Kidney capillary endothelial cell (primary cell): ENCODE measurements at regions not wholly inside any gene's neighbourhood (a gene's known extent, or its start where the extent isn't known, plus 50 kb on each side); places are given as distances from the start of the nearest gene placed in this dataset.
"Not testable (repeated sequence)": the region's sequence is repeated elsewhere in the genome, so short reads cannot be mapped to it uniquely, and the experiment has no call there.

ENCODE experiments used
- DNase-seq: peaks from one replicate; pipeline ENCODE4 v3.0.0-alpha.2; 2018; ENCODE audit warnings: low spot score

GRCh38 chr2:120531863-120532600, 186.1 kb downstream of the INHBB start:
- DNase-seq = no peak

GRCh38 chr2:120533625-120534024, 187.7 kb downstream of the INHBB start:
- DNase-seq = no peak

- DNase-seq = no peak
Measured at GRCh38 chr2:120534457-120534856, 188.5 kb downstream of the INHBB start.

DNA sequence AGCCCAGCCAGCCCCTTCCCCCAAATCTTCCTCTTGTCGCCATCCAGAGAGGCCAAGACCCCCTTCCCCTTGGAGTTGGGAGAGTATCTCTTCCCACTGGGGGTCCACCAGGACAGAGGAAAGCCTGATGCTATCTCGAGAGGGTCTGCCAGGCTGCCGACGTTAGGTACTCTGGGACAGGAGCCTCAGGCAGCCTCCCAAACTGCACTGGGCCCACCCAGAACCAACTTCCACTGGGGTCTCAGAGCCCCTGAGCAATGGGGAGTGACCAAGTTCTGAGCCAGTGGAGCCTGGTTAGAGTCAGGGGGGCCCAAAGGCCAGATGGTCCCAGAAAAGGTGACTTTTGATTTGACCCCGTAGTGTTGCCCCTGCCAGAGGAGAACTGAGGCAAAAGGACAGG, 189.1 kb downstream of the INHBB start:
- DNase-seq = no peak

GRCh38 chr2:120536141-120536540, 190.2 kb downstream of the INHBB start:
- no peak for DNase-seq

DNA sequence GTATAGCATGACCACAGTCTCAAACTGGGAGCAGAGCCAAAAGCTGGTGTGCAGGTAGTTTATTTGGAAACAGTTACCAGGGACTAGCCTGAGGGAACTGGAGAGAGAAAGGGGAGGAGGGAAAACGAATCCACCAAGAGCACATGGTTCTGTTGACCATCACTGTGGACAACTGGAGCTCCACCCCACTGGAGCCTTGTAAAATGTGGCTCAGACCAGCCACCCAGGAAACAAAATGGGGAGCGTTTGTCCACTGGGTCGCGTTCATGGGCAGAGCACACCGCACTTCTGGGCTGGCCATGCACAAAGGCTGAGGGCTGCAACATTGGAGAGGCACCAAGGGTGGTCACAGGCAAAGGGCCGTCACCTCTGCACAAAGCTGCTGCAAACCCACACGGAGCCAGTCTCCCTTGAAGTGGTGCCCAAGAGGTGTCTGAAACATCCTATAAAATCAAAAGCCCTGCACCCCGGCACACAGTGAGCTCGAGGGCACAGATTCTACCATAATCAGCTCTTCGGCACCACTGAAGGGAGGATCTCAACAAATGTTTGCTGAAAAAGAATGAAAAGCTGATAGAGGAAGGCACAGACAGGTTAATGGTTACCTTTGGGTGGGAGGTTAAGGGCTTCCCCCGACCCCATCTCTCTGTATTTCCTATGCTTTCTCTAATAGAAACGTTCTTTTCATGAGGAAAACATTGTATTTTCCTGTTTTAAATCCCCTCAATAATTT, 192.9 kb downstream of the INHBB start:
- no peak for DNase-seq

- no peak for DNase-seq
Measured at GRCh38 chr2:120539424-120539936, 193.5 kb downstream of the INHBB start.

- no peak for DNase-seq
Measured at GRCh38 chr2:120539937-120540718, 194.2 kb downstream of the INHBB start.

DNA sequence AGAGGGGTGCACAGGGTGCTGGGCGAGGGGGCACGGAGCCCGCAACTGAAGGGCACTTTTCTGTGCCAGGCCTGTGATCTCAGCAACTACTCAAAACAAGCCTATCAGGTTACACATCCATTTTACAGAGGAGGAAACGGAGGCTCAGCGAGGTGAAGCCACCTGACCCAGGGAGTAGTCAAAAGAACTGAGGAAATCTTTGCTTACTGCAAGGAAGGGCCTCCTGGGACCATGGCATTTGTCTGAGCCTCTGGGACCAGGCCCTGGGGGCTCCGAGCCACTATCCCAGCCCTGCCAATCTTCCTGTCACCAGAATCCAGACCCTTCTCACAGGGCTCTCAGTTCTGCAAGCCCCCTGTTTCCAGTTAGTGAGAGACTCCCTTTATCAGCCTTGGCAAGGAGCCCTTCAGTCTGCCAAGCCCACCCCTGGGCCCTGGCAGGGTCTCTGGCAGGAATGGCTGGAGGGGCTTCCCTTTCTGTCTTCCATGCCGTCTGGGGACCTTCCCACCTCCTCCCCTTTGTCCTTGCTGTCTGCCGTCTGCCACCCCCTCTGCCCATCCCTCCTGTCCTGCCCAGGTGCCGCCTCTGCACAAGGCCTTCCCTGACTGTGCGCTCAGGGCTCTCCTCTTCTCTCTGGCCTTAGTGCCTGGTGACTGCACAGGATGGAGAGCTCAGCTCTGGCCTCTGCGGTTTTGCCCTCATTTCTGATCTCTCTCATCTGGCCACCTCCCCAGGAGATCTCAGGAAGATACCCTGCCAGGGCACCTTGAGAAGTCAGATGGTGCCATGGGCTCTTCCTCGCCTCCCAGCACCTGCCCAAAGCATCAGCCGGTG, 194.7 kb upstream of the GLI2 start:
- no peak for DNase-seq

DNA sequence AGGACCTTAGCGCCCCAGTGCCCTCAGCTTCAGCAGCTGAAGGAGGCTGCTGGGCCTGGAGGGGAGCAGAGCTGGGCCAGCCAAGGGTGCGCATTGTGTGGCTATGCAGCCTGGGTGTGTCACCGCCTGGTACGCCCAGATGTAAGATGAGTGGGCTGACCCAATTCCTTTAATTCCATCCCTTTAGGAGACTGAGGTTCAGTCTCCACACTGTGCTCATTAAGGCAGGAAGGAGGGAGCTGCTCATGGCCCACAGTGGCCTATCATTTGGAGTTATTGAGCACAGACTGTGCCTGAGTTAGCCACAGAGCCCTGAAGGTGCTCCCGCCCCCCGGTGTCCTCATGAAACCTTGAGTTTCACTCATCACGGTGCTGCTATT, 194.1 kb upstream of the GLI2 start:
- DNase-seq = no peak

DNA sequence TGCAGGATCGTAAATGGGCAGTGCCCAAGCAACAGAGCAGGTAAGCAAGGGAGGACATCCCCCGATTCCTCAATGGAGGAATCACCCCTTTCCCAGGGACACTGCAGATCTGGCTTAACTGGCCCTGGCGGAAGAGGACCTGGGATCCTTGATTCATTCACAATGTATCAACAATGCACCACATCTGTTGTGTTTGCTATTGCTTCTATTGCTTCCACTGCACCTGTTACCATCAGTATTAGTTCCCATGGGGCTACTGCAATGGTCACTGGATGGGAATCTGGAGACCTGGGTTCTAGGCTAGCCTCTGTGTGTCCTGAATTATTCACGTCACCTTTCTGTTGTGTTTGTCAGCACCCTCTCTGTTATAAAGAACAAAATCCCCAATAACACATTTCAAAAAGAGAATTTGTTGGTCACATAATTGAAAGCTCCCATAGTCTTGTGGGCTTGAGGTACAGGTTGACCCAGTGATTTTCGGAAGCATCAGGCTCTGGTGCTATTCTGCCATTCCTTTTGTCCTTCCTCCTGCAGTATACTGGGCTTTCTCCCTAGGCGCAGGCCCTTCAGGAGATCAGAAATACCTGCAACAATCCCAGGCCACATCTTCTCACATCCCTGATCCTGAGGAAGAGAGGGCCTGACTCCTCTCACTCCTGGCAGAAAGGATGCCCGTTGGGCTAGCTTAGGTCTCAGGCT, 193.5 kb upstream of the GLI2 start:
- no peak for DNase-seq

- DNase-seq = no peak
Measured at GRCh38 chr2:120542911-120543527, 192.6 kb upstream of the GLI2 start.

DNA sequence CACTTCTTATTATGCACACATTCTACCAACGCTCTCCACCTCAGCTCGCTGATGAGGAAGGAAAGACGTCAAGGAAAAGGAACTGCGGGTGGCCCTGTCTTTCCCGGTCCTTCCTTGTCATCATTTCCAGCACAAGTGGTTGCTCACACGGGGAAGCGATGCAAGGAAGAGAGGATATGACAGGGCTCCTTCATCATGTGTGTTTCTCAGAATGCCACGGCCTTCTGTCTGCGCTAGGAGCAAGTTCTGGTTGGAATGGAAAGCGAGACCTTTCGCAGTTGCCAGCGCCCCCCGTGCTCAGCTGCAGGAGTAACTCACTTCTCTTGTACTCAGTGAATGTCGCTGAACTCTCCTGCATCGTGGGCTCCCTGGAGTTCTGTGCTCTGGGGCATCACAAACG, 191.8 kb upstream of the GLI2 start:
- DNase-seq = peak; percentile 80

DNA sequence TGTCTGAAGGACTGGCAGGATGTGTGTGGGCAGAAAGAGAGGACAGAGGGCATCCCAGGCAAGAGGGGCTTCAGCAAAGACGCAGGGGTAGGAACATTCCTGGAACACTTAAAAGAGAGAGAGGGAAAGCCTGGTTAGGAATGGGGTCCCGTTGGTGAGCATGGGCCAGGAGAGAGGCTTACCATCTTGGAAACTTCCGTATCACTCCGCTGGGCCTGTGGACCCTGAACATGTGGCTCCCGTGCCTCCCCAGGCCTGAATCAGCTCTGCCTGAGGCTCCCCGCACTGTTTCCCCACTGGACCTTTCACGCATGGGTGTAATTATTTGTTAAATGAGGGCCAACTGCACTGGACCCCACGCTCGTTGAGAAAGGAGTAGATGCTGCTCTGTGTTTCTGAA, 191.1 kb upstream of the GLI2 start:
- DNase-seq = no peak

GRCh38 chr2:120545007-120545406, 190.7 kb upstream of the GLI2 start:
- not testable (repeated sequence) for DNase-seq

- no peak for DNase-seq
Measured at GRCh38 chr2:120545521-120546047, 190.1 kb upstream of the GLI2 start.

DNA sequence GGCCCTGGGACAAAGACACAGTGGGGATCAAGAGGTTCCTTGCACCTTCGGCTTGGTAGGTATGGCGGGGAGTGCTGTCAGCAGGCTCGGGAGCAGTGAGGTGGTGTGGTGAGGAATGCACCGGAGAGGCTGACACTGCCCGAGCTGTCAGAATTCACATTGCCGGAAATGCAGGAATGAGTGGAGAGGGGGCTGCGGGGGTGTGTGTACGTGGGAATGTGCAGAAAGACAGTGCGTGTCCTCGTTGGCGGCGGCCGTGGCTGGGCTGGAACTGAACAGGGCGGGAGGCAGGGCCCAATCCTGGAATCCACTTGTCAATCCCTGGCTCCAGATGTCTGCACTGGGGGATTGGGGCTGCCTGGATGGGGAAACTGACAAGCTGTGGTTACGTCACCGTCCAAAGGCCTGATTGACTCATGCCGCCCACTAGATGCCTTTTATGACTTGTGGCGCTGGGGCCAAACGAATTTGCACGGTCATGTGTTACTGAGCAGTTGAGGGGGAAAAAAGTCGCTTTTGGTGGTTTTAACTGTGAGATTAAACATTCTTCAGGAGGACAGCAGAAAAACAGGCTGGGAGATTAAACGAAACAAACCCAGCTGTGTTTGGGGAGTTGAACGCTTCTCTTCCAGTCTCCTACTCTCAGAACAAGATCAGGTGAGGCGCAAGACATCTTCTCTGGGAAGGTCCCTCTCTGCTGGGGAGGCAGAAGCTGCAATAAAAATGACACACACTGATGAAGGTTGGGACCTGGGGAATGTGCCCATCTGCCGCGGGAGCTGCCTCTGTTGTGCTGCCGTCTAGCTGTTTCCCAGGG, 189.4 kb upstream of the GLI2 start:
- peak; percentile 24 for DNase-seq

DNA sequence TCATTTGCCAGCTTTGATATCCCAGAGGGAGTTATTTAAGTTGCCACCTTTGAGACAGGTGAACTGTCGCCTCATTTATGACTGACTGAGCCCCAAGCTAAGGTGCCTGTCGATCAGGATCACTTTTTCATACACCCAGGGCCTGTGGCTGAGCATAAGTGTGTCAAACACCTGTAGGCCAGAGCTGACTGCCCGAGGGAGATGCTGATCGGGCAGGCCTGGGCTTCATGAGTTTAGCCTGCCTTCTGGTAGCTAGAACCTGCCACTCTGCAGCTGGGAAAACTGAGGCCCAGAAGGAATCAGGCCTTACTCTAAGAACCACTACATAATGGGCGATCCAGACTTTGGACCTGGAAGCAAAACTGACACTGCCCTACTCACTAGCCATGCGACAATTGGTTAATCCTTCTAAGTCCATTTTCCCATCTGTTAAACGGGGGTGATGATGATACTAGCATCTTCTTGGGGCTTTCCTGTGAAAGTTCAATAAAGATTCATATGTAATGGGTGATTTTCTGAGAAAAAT, 188.7 kb upstream of the GLI2 start:
- no peak for DNase-seq

GRCh38 chr2:120547662-120548061, 188.0 kb upstream of the GLI2 start:
- no peak for DNase-seq
